HCEC 1CT (cell line): ENCODE measurements at regions not wholly inside any gene's neighbourhood (a gene's known extent, or its start where the extent isn't known, plus 50 kb on each side); places are given as distances from the start of the nearest gene placed in this dataset.
A peak's percentile ranks its signal among the peaks of the same experiment; 100 is the strongest.
"Not testable (repeated sequence)": the region's sequence is repeated elsewhere in the genome, so short reads cannot be mapped to it uniquely, and the experiment has no call there.

Experiments
- DNase-seq: peaks from one replicate; pipeline ENCODE4 v3.0.0-alpha.2; 2017

DNA sequence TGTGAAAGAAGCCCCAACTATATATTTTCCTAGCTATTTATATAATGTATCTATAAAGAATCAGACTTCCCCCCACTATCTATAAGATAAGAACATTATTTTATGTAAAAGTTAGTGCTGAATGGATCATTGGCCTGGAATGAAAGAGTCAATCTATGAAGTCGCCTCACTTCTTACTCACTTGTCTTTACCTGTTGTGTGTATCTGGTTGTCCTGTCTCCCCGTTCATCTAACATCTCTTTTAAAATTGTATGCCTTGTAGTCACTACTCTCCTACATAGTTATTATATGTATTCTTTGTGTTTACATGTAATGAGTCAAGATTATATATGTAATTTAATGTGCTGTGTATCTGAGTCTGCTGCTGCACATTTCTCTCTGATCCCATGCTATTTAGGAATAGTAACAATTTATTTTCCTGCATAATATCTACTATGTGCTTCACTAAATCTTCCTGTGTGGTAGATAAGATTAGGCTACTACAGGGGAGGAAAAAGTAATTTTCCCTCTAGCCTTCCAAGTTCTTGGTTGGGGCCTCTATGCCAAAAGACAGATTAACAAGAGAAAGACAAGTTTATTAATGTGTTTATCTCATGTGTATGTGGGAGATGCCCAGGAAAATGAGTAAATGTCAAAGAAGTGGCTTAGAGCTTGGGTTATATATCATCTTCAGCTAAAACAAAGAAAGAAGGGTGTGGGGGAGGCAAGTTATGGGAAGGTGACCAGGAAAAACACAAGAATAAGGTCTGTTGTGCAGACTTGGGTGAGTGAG is 77.6 kb upstream of the FRMPD4 start:
- no peak for DNase-seq

DNA sequence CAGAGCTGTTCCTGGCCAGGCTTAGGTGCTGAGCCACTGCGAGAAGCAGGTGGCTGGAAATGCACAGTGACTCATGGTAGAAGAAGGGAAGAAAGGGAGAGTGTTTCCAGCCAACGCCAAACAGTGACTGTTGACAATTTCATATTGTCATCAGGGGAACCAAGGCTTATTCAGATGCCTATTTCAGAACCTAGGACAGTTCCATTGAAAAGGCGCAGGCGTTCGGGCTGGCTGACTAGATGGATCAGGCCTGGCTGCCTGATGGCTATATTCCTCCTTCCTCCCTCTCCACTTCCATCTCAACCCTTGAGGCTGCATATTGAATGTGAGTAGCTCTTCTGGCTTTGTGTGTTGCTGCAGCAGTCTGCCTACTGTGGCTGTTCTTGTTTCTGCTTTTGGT is 73.0 kb upstream of the FRMPD4 start:
- peak; percentile 6 for DNase-seq

DNA sequence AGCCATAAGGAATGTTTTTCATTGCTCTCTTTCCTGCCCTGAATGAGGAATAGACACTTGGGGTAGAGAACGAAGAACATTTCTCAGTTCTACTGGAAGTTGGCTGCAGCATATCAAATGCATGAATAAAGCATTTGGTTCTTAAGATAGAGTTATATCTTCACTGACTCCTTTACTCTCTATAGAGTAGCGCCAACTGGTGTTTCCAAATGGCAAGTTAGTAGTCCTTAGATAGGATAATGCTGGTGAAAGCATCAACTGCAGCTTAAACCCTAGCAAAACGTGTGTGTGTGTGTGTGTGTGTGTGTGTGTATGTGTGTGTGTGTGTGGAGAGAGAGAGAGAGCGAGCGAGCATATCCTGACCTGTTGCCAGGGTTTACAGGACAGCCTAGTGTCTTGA is 62.2 kb upstream of the FRMPD4 start:
- DNase-seq, result peak; percentile 2

DNA sequence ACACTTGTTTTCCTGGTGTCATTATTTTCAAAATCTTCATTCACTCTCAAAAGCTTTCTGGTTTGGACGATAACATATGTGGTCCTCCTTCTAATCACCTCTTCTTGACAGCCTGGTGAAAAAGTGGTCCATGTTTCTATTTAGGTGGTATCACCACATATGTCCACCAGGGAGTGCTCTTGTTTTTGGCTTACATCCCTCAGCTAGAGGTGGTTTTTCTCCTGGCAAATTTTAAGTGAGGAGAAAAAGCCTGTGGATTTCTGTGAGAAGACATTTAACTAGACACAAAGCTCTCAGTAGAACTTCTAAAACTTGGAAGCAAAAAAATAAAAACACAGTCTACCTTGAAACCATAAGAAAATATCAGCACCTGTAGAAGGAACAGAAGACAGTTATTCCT is 58.0 kb upstream of the FRMPD4 start:
- peak; percentile 33 for DNase-seq

DNA sequence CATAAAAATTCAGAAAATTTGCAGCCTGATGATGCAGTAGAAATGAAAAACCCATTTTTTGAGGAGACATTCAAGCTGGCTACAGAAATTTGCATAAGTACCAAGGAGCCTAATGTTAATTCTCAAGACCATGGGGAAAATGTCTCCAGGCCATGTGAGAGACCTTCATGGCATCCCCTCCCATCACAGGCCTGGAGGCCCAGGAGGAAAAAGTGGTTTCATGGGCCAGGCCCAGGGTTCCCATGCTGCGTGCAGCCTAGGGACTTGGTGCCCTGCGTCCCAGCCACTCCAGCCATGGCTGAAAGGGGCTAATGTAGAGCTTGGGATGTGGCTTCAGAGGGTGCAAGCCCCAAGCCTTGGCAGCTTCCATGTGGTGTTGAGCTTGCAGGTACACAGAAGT is 55.3 kb upstream of the FRMPD4 start:
- not testable (repeated sequence) for DNase-seq
